HG02884 (cell line): ENCODE measurements at regions not wholly inside any gene's neighbourhood (a gene's known extent, or its start where the extent isn't known, plus 50 kb on each side); places are given as distances from the start of the nearest gene placed in this dataset.
"Not testable (repeated sequence)": the region's sequence is repeated elsewhere in the genome, so short reads cannot be mapped to it uniquely, and the experiment has no call there.

Experiments
- ATAC-seq: cut with Tn5 transposase; IDR thresholded peaks from one replicate; pipeline ENCODE4 v1.9.1; 2021; ENCODE audit warnings: mild to moderate bottlenecking, moderate library complexity; ENCODE audit not compliant: unreplicated experiment

GRCh38 chr9:82488313-82489200 is 500.0 kb downstream of the SPATA31D1 start:
- no peak for ATAC-seq

- no peak for ATAC-seq
Observed at GRCh38 chr9:82489201-82489821, 500.7 kb downstream of the SPATA31D1 start.

- no peak for ATAC-seq
Observed at GRCh38 chr9:82490019-82490499, 501.5 kb downstream of the SPATA31D1 start.

GRCh38 chr9:82490821-82491220 is 502.2 kb downstream of the SPATA31D1 start:
- ATAC-seq: not testable (repeated sequence)

GRCh38 chr9:82491604-82492003 is 503.0 kb downstream of the SPATA31D1 start:
- ATAC-seq: no peak

GRCh38 chr9:82492274-82492673 is 503.7 kb downstream of the SPATA31D1 start:
- no peak for ATAC-seq

- no peak for ATAC-seq
Observed at GRCh38 chr9:82495884-82496777, 507.6 kb downstream of the SPATA31D1 start.

GRCh38 chr9:82498541-82499317 is 510.2 kb downstream of the SPATA31D1 start:
- no peak for ATAC-seq

GRCh38 chr9:82499337-82499736 is 510.8 kb downstream of the SPATA31D1 start:
- no peak for ATAC-seq

GRCh38 chr9:82504620-82505019 is 516.0 kb downstream of the SPATA31D1 start:
- no peak for ATAC-seq

GRCh38 chr9:82511626-82512025 is 523.1 kb downstream of the SPATA31D1 start:
- no peak for ATAC-seq

GRCh38 chr9:82512728-82513127 is 524.2 kb downstream of the SPATA31D1 start:
- no peak for ATAC-seq

- ATAC-seq: no peak
Observed at GRCh38 chr9:82513242-82513751, 524.7 kb downstream of the SPATA31D1 start.

GRCh38 chr9:82513976-82514735 is 525.6 kb downstream of the SPATA31D1 start:
- ATAC-seq: no peak

GRCh38 chr9:82518868-82519267 is 530.3 kb downstream of the SPATA31D1 start:
- ATAC-seq: no peak

- no peak for ATAC-seq
Observed at GRCh38 chr9:82519332-82519731, 530.8 kb downstream of the SPATA31D1 start.

GRCh38 chr9:82524407-82524806 is 535.8 kb downstream of the SPATA31D1 start:
- no peak for ATAC-seq

- ATAC-seq: no peak
Observed at GRCh38 chr9:82526577-82526976, 536.4 kb downstream of the RASEF start.

- ATAC-seq: no peak
Observed at GRCh38 chr9:82531795-82532194, 531.1 kb downstream of the RASEF start.
